Endothelial cell of hepatic sinusoid (primary cell): ENCODE measurements at regions not wholly inside any gene's neighbourhood (a gene's known extent, or its start where the extent isn't known, plus 50 kb on each side); places are given as distances from the start of the nearest gene placed in this dataset.

ENCODE experiments used
- in situ Hi-C: cut with HindIII; loops from 2 replicates; pipeline ENCODE4 v1.10.0; 2017; ENCODE audit warnings: low sequenced_read_pairs

DNA sequence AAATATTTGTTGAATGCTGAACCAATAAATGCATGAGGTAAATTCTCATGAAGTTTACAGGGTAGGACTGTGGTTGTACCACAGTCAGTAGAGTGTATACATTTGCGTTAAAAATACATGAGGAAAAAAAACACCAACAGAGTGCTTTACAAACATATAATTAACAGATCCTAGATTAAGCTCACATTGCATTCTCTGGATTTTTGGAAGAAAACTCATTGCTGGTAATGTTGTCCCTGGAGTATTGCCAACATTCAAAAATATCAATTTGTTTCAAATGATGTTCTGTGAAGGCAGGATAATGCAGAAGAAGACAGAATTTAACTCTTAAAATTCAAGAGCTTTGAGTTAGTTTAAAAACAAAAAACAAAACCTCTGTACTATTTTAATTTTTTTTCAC lies 95.5 kb downstream of the MBL2 start:
- in situ Hi-C loops: no loop called here

DNA sequence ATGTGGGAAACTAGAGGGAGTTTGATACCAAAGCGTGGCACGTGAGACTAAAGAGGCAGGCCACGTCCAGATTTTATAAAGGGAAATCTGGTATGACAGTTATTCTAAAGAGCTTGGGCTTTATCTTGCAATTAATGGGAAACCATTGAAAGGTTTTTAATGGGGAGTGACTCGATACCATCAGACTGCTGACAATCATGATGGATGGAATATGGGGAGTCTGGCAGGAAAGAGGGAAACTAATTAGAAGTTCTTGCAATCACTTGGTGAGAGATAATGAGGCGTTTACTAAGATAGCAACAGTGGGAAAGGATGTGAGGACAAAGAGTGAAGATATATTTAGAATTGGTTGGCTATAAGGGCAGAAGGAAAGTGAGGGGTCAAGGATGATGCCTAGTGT lies 94.0 kb downstream of the MBL2 start:
- in situ Hi-C loops: no loop called here

DNA sequence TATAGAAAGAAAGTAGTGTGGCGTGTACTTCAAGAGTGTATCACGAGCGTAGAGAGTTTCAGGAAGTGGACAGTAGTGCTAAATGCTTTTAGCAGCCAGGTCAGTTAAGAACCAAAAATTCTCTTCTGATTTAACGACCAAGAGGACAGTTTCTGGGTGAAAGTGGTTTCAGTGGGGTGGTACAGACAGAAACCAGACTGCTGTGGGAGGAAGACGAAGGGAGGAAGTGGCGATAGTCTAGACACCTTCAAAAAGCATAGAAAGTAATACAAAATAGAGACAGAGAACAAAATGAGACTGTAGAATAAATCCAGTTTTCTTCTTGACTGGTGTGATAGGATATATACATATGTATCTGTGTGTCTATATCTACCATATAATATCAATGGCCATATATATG lies 93.5 kb downstream of the MBL2 start:
- in situ Hi-C loops: no loop called here

DNA sequence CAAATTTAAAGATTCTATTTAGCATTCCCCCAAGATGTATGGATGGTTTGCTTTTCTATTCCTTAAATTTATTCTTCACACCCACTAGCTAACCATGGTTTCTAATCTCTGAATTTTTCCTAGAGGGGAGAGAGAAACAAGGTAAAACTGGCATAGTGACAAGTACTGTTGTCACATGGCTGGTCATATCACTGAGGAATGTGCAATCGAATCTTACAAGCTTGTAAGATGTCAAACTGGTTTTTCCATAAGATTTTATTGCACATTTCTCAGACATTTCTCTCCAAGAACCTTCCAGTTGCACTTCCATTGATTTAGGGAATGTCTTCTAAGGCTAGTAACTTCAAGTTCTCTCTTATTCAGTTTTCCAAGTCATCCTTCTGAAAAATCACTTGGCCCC lies 89.8 kb downstream of the MBL2 start:
- in situ Hi-C loops: no loop called here

DNA sequence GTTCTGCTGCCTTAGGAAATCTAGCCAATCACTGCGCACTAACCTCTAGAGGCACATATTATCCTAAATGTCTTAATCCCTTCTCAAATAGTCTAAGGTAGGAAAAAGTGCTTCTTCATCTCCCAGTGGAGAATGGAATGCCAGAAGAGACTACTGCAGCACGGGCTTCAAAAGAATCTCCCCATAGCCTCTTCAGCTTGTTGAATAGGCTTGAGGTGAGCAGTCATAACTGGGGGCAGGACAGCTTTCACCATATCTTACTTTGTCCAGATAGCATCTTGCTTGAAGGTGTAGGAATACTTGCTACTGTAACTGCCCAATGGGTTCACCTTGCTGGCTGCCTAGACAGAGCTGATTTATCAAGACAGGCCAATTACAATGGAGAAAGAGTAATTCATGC lies 88.8 kb downstream of the MBL2 start:
- in situ Hi-C loops: no loop called here

DNA sequence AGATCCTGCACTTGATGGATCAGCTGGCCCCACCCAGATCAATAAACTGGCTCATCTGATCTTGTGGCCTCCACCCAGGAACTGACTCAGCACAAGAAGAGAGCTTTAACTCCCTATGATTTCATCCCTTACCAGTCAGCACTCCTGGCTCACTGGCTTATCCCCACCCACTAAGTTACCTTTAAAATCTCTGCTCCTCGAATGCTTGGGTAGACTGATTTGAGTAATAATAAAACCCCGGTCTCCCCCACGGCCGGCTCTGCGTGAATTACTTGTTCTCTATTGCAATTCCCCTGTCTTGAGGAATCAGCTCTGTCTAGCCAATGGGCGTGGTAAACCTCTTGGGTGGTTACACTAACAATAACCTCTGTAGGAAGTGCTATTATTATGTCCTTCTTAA lies 83.7 kb downstream of the MBL2 start:
- in situ Hi-C loops: no loop called here

DNA sequence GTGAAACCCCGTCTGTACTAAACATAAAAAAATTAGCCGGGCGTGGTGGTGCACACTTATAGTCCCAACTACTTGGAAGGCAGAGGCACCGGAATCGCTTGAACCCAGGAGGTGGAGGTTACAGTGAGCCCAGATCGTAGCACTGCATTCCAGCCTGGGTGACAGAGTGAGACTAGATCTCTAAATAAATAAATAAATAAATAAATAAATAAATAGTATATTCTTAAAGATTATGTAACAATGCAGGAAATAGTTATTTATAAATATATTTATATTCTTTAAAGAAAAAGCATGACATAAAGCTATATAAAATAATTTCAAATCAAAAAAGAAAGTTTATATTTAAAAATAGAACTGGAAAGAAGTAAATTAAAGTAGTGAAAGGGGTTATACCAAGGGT lies 76.4 kb downstream of the MBL2 start:
- in situ Hi-C loops: no loop called here

DNA sequence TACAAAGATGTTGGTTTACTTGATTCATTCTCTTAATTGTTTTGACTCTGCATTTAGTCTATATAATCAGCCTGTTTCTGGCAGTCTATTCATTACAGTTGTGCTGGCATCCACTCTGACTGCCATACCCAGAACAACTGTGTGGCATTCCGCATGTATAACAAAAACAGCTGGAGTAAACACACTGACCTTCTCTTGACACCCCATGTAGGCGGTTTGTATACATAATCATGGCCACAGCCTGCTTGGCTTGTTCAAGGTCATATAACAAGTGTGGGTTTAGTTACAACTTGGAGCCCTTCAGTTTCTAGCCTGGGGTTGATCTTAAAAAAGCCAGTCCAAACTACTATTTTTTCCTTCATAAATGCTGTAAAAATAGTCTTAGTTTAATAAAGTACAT lies 70.9 kb downstream of the MBL2 start:
- in situ Hi-C loops: no loop called here

DNA sequence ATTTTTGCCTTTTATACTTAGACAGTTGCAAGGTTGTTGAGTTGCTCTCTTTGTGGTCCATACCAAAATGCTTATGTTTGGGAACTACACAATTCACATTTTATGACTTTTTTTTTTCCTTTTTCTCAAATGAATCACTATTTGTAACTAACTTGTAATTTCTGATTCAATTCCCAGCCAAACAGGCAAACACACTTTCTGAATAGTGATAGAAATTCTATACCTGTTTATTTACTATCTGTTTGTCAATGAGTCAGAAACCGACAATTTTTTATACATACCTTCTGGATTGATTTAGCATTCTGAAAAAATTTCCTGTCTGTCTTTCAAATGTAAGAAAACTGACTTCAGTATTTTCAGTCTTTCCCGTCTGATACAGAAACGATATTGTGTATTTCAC lies 69.1 kb downstream of the MBL2 start:
- in situ Hi-C loops: no loop called here

DNA sequence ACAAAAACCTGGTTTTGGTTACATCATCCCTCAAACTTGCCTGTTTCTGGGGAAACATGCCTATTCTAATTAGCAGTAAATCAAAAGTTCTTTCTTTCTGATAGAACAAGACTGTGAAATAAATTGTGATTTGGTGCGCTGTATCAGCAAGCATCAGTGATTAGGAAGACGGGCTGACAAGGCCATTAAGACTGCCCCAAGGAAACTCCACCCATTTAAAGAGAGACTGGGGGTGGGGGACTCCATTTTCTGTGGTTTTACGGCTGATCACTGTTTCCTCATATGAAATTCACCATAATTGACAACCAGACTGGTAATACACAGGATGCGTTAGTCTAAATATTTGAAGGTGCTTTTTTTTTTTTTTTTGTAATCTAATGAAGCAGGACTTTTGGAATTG lies 68.7 kb downstream of the MBL2 start:
- in situ Hi-C loops: no loop called here

DNA sequence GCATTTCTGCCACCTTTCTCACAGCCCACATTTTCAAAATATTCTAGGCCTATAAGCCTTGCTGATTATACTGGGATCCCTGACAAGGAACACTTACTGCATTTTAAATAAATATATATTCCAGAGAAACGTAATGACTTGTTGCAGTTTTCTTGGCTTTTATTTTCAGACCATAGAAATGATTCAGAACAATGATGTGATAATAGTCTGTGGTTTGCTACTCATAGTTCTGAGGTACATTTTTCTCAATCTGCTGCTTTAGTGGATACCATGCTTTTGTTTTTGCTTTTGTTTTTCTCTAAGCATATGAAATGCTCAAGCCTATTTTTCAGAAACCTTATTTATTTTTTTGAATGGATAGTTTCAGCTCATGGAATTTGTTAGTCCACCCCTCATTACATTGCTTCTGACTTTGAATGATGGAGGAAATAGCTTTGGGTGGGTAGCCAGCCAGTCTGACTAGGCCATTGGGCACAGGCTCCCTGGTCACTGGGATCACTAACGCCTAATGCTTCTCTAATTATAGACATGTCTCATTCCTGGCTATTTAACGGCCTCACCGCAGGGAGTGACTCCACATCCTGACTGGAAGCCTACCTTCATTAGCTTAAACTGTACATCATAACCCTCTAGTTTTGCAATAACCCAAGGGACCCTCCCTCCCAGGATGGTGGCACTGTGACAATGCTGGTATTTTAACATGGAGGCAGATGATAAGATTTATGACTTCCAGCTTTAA lies 66.1 kb downstream of the MBL2 start:
- in situ Hi-C loops: no loop called here
